B cell (primary cell): ENCODE measurements at regions not wholly inside any gene's neighbourhood (a gene's known extent, or its start where the extent isn't known, plus 50 kb on each side); places are given as distances from the start of the nearest gene placed in this dataset.

Experiments used
- ATAC-seq: fragments of 200-7000 bp; cut with Tn5 transposase; one replicate; pipeline ENCODE4 v1.10.0; 2021; ENCODE audit warnings: low read depth, mild to moderate bottlenecking, moderate number of reproducible peaks, moderate library complexity
- CTCF ChIA-PET: fragments of 350-600 bp; sonication (Branson Sonifier 250); formaldehyde crosslinking; loops from one replicate; lab custom pipeline; 2021; ENCODE audit warnings: antibody characterized with exemption, inconsistent platforms; lab: Charles Lee
- POLR2A ChIA-PET: fragments of 350-600 bp; sonication (Branson Sonifier 250); formaldehyde crosslinking; loops from one replicate; lab custom pipeline; 2021; ENCODE audit warnings: antibody characterized with exemption; lab: Charles Lee
- DNase-seq: peaks from one replicate; pipeline ENCODE4 v3.0.0; 2013
- H2AFZ ChIP-seq: 2 replicates; pipeline ENCODE4 v1.6.1; 2012; ENCODE audit warnings: mild to moderate bottlenecking, low read depth, low read length; ENCODE audit not compliant: insufficient read depth, poor library complexity, severe bottlenecking
- H3K27ac ChIP-seq, 2 donors: 1 replicate in 1 of 2; 2 replicates in 1 of 2; pipeline ENCODE4 v1.5.1; 2012 to 2013; ENCODE audit warnings: low read length in 2 of 2, mild to moderate bottlenecking in 2 of 2, moderate library complexity in 1 of 2
- H3K27me3 ChIP-seq, 4 experiments: fragments of 200-600 bp in 1 of 4; sonication (generic) in 1 of 4; replicated peaks in 1 of 4; 1 replicate in 2 of 4; 2 replicates in 2 of 4; pipeline versions ENCODE4 v1.6.1 to v1.7.0; 2013 to 2016; ENCODE audit warnings: low read length in 3 of 4, mild to moderate bottlenecking in 2 of 4, mixed read lengths in 1 of 4, moderate library complexity in 1 of 4; ENCODE audit not compliant: insufficient read depth in 4 of 4, control insufficient read depth in 3 of 4; ENCODE audit errors: control extremely low read depth in 1 of 4
- H3K36me3 ChIP-seq, 2 experiments: replicated peaks in 1 of 2; 1 replicate in 1 of 2; 2 replicates in 1 of 2; pipeline versions ENCODE4 v1.6.1 to v1.7.1; 2013; ENCODE audit warnings: low read length in 1 of 2; ENCODE audit not compliant: insufficient read depth in 2 of 2, control insufficient read depth in 1 of 2; ENCODE audit errors: control extremely low read depth in 1 of 2, extremely low read depth in 1 of 2
- H3K4me1 ChIP-seq, 2 donors: fragments of 200-600 bp in 1 of 2; sonication (generic) in 1 of 2; 1 replicate in 1 of 2; 2 replicates in 1 of 2; pipeline versions ENCODE4 v1.5.1 to v1.6.1; 2013 to 2017; ENCODE audit warnings: low read length in 2 of 2; ENCODE audit not compliant: control insufficient read depth in 2 of 2, insufficient read depth in 2 of 2
- H3K4me2 ChIP-seq: replicated peaks from 2 replicates; pipeline ENCODE3; 2012; ENCODE audit warnings: mild to moderate bottlenecking, low read depth, low read length; ENCODE audit not compliant: poor library complexity, severe bottlenecking
- H3K4me3 ChIP-seq, 5 experiments: fragments of 200-600 bp in 1 of 5; sonication (generic) in 1 of 5; 1 replicate in 3 of 5; 2 replicates in 2 of 5; pipeline versions ENCODE4 v1.5.1 to v1.7.0; 2011 to 2016; ENCODE audit warnings: low read length in 4 of 5, mild to moderate bottlenecking in 4 of 5, low read depth in 2 of 5, control low read depth in 1 of 5, moderate library complexity in 1 of 5; ENCODE audit not compliant: insufficient read depth in 1 of 5; ENCODE audit errors: control extremely low read depth in 1 of 5, extremely low read depth in 1 of 5
- H3K79me2 ChIP-seq: fragments of 200-600 bp; sonication (generic); one replicate; pipeline ENCODE4 v1.6.0; 2016; ENCODE audit warnings: low read length; ENCODE audit not compliant: control insufficient read depth, insufficient read depth
- H3K9ac ChIP-seq: fragments of 200-600 bp; sonication (generic); 2 replicates; pipeline ENCODE4 v1.6.1; 2017; ENCODE audit warnings: mild to moderate bottlenecking, low read length, moderate library complexity
- H3K9me3 ChIP-seq, 3 donors: one replicate each; pipeline versions ENCODE4 v1.6.1 to v1.7.1; 2013; ENCODE audit warnings: low read length in 2 of 3; ENCODE audit not compliant: control insufficient read depth in 2 of 3, insufficient read depth in 1 of 3; ENCODE audit errors: control extremely low read depth in 1 of 3
- H4K20me1 ChIP-seq: 2 replicates; pipeline ENCODE4 v1.6.0; 2012; ENCODE audit warnings: mild to moderate bottlenecking, low read length; ENCODE audit not compliant: insufficient read depth, control insufficient read depth, poor library complexity, severe bottlenecking
- H3K27ac Mint-ChIP-seq: one replicate; pipeline ENCODE4 v1.8.0; 2021; ENCODE audit warnings: mixed read lengths
- H3K27me3 Mint-ChIP-seq: one replicate; pipeline ENCODE4 v1.8.0; 2021; ENCODE audit warnings: mixed read lengths
- H3K4me1 Mint-ChIP-seq: one replicate; pipeline ENCODE4 v1.8.0; 2021; ENCODE audit warnings: mixed read lengths
- H3K4me3 Mint-ChIP-seq: one replicate; pipeline ENCODE4 v1.8.0; 2021; ENCODE audit warnings: mixed read lengths
- H3K9me3 Mint-ChIP-seq: one replicate; pipeline ENCODE4 v1.8.0; 2022; ENCODE audit warnings: mixed read lengths; ENCODE audit not compliant: insufficient read depth
- CTCF ChIP-seq: fragments of 200-600 bp; IDR thresholded peaks from one replicate; pipeline ENCODE4 v1.8.0; 2022; ENCODE audit warnings: antibody characterized with exemption, mild to moderate bottlenecking
- EZH2 ChIP-seq: IDR thresholded peaks from 2 replicates; pipeline ENCODE4 v1.6.1; 2012; ENCODE audit warnings: borderline replicate concordance, low read depth, mild to moderate bottlenecking, moderate library complexity, low read length; ENCODE audit not compliant: insufficient read depth, poor library complexity, severe bottlenecking
- WGBS: methylation state at CpG from one replicate; pipeline ENCODE4 v1.1.5; 2013; ENCODE audit warnings: missing lambda C conversion rate; ENCODE audit not compliant: insufficient coverage; 5-methylcytosine and 5-hydroxymethylcytosine counted together
- intact Hi-C: fragments of 100-400 bp; cut with micrococcal nuclease; formaldehyde crosslinking; loops from one replicate; pipeline ENCODE4 v1.10.0; 2022

DNA sequence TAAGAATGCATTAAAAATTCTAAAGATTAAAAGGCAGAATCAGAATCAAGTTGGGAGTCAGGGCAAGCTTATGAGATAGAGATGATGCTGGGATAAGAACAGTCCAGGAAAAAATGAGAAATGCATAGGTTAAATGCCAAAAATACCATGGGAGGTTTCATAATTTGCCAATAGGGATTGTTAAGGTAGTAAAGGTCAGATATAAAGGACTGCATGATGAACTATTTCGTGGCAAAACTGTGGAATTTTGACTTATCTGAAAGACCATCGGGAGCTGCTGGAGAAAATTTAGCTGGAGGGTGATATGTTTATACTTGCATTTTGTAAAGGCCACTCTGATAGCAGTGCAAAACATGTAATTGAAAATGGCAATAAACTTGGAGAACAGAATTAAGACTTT is 1872.8 kb upstream of the ACO1 start:
- ChIA-PET CTCF (no interaction called here), POLR2A (no interaction called here)
- no peak overlapping the region for H2AFZ ChIP-seq
- H3K79me2 ChIP-seq = no peaks in the 10 kb centered on the region
- H3K27me3 ChIP-seq = no peaks in the 10 kb centered on the region
- H3K9ac ChIP-seq = no peak overlapping the region
- 100% methylated on average over 1 of the region's 2 CpGs for WGBS
- H4K20me1 ChIP-seq = no peaks in the 10 kb centered on the region
- no peak overlapping the region for H3K4me3 ChIP-seq
- Mint-ChIP-seq H3K4me3 (no peak overlapping the region), H3K27ac (no peak overlapping the region), H3K27me3 (no peaks in the 10 kb centered on the region), H3K4me1 (no peaks in the 10 kb centered on the region), H3K9me3 (peaks cover 4% of the 10 kb centered on the region)
- H3K9me3 ChIP-seq = no peaks in the 10 kb centered on the region
- DNase-seq = no peak
- H3K36me3 ChIP-seq = no peaks in the 10 kb centered on the region
- ATAC-seq = no peak
- intact Hi-C loops = no loop called here
- TF ChIP-seq EZH2 (no peak), CTCF (no peak)
- H3K4me1 ChIP-seq = no peaks in the 10 kb centered on the region
- H3K4me2 ChIP-seq = no peak overlapping the region
- no peak overlapping the region for H3K27ac ChIP-seq

- Histone ChIP-seq H3K36me3 (no peaks in the 10 kb centered on the region), H3K27me3 (no peaks in the 10 kb centered on the region), H3K4me1 (no peaks in the 10 kb centered on the region), H3K79me2 (no peaks in the 10 kb centered on the region), H3K9ac (no peak overlapping the region), H4K20me1 (no peaks in the 10 kb centered on the region), H2AFZ (no peak overlapping the region), H3K27ac (no peak overlapping the region), H3K9me3 (no peaks in the 10 kb centered on the region), H3K4me2 (no peak overlapping the region), H3K4me3 (no peak overlapping the region)
- ChIA-PET POLR2A (no interaction called here), CTCF (no interaction called here)
- Mint-ChIP-seq H3K27me3 (no peaks in the 10 kb centered on the region), H3K4me1 (no peaks in the 10 kb centered on the region), H3K4me3 (no peak overlapping the region), H3K9me3 (no peaks in the 10 kb centered on the region), H3K27ac (no peak overlapping the region)
- WGBS = no CpG with 5 or more reads among the region's 1 CpG
- no peak for DNase-seq
- TF ChIP-seq CTCF = no peak
- TF ChIP-seq EZH2 = no peak
- ATAC-seq = no peak
- intact Hi-C loops = no loop called here
Measured at GRCh38 chr9:30519166-30519565, 1865.3 kb upstream of the ACO1 start.
